SHP77 (cell line): ENCODE measurements at regions not wholly inside any gene's neighbourhood (a gene's known extent, or its start where the extent isn't known, plus 50 kb on each side); places are given as distances from the start of the nearest gene placed in this dataset.

ENCODE experiments used
- DNase-seq, 2 experiments: peaks; one replicate each; lab custom pipeline; 2025; lab: John Stamatoyannopoulos, UW

DNA sequence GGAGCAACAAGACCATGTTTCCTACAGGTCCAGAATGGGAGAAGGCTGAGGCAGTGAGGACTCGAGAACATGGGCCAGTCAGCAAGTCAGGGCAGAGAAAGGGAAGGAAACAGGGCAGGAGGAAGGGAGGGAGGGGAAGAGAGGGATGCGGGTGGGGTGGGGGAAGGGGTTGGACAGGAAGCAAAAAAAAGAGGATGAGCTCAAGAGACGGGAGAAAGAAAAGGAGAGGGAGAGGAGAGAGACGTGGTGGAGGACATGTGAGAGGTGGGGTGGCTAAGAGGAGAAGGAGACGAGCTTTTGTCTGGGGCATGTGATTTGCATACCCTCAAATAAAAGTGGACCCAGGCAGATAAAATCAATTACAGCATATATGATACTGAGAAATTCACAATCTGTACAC is 389.5 kb upstream of the B3GAT1 start:
- DNase-seq = no peak

DNA sequence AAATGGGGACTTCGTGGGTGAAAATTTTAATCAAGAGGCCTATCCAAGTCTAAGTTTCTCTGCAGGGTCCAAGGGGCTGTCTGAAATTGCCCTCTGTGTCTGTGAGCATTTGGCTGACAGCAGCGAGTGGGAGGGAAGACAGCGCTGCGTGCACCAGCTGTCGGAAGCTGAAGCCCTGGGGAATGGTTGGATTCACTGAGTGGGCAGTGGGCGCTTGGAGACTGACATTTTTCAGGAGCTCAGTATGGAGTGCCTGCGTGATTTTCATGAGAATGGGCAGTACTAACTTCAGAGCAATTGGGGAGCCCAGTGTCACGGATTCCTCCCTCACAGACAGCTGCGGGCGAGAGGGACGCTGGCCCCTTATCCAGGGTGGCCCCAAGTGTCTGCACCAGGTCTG is 388.8 kb upstream of the B3GAT1 start:
- no peak for DNase-seq

- no peak for DNase-seq
Observed at GRCh38 chr11:134800130-134800529, 388.1 kb upstream of the B3GAT1 start.

GRCh38 chr11:134799386-134799785 is 387.3 kb upstream of the B3GAT1 start:
- no peak for DNase-seq

DNA sequence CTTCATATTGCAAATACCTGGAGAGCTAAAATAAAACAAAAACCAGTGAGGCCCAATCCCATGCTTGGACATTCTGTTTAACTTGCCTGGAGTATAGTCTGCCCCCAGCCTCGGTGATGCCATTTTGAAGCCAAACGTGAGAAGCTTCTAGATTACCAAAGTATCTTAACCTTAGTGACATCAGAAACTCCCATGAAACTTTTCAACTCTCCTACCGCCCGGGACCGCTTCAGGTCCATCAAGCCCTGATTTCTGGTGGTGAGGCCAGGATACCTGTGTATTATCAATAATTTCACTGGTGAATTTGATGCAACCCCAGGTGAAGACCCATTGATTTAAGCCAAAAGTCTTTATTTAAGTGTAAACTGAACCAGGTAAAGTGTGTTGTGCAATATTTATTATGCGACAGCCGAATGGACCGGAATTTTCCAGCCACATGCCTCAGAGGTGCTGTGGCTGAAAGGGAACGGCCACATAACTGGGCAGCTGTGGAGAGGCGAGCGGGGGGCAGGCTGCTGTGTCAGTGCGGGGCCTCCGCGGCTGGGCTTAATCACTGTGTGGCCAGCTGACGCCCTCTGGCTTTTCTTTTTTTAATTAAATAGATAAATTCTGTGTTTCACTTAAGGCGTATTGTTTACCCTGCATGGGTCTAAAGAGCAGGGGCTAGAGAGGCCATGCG is 385.5 kb upstream of the B3GAT1 start:
- DNase-seq = no peak

DNA sequence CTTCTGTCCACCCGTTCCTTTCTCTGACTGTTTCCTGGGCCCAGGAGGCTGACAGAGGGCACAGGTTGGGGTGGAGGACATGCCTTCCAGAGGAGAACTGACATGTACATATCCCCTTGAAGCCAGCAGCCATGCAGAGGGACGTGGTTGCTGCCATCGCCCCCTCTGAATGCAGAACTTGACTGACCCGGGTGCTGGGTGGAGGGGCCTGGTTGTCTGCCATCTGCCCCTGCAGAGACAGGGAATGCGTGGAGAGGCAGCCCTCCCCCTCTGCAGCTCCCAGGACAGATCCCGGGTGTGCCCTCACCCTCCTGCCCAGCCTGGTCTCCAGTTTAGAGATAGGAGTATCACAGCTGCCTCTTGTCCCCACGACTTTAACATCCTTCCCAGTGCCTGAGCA is 383.0 kb upstream of the B3GAT1 start:
- no peak for DNase-seq

DNA sequence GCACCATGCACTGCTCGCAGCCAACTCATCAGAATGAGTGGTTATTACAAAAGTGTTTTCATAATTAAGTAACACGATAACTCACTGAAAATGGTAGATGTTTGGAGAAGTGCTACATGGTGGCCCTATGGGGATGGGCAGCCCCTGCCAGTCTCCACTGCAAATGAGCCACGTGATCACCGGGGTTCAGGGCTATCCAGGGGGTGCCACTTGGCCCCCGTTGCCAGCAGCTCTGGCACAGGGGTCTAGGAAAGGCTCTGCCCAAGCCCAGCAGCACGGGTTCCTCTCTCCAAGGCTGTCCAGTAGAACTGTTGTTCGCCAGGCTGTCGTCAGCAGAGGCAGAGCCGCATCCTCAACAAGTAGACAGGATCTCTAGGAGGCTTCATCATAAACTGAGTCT is 382.1 kb upstream of the B3GAT1 start:
- no peak for DNase-seq

DNA sequence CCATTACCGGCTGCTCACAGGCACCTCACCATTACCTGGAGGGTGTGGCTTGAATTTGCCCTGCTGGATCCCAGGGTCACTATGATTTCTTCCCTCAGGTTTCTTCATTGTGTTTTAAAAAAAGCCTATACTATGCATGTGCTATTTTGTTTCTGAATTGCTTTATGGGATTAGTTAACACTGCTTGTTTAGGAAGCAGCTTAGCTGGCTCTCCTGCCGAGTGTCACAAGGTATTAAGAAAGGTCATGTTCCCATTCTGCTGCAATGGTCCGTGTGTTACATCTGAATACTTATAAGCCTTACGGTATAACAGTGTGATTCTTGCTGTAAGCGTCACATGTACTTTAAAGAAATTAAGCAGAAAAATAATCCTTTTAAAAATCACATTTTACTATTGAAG is 380.6 kb upstream of the B3GAT1 start:
- DNase-seq = no peak

DNA sequence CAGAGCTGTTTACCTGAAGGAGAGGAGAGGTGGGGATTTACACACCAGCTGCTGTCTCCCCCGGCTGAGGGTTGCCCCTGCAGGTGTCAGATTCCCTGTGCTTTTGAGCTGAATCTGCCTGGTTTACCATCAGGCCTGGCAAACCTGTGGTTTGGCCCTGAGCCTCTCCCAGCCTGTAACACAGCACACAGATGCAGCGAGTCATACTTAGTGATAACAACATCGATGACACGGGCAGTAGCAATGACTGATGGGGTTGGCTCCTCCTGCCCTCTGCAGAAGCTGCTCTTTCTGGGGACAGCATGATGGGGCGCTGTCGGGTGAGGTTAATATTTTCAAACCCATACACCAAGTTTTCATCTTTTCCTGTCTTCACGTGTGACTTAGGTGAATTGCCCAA is 380.0 kb upstream of the B3GAT1 start:
- no peak for DNase-seq

DNA sequence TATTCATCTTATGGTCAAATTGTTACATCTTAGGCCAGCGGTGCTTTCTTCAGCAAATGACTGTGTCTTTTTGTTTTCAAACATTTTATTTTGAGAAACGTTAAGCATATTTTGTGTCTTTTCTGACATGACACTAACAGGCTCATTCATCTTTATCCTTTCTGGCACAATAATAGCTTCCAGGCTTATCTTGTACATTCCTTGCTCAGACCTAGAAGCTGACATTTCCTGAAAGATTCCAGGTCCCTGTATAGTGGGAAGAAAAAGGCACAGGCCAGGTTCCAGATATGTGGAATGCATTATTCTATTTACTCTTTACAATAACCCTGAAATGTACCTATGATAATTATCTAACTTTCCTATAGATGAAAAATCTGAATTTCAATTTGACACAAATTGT is 379.1 kb upstream of the B3GAT1 start:
- no peak for DNase-seq

DNA sequence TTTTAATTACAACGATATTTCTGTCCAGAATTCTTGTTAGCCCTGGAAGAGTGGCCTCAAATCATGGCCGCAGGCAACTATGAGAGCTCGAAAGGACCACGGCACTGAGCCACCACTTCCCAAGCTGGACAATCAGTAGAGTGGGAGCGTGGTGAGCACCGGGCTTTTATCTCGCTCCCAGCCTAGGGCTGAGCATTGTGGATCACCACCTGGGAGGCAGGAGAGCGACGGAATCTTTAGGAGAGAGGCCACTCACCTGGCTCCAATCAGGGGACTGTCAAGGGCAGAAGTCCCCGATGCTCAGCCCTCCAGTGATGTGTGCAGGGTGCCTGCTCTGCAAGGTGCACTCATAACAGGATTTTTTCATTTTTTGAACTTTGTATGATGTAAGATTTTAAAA is 377.1 kb upstream of the B3GAT1 start:
- no peak for DNase-seq

GRCh38 chr11:134786636-134787035 is 374.6 kb upstream of the B3GAT1 start:
- DNase-seq = no peak

- DNase-seq = no peak
Observed at GRCh38 chr11:134785660-134786284, 373.7 kb upstream of the B3GAT1 start.

DNA sequence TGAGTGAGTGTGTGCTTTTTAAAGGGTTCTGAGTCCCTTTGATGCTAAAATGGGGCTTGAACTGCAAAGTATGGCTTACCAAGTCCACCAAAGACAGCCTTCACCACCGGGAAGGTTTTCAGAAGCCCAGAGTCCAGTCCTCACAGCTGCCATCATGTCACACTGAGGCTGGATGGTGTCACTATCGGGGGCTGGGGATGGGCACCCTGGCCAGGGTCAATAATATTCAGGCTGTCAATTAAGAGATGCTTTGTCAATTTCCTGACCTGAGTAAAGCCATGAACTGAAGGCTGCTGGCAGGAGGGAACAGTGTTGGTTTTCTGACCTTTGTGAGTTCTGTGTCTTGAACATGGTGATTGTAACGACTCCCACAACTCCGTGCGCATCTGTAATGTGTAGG is 373.0 kb upstream of the B3GAT1 start:
- DNase-seq = no peak

DNA sequence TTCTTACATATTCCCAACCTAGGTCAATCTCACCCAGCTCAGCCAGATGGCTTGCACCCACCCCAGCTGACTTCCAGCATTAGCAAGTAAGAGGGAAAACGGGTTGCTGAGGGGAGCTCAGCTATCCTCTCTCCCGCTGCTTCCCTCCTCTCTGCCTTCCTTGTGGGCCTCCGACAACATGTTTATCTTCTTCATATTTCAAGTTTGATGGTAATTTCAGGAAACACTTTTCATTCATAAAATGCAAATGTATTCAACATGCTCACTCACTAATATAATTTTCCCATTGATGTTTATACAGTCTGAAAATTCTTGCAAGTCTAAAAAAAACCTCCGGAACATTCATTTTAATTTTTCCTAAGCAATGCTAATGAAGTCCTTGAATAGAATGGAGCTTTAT is 372.5 kb upstream of the B3GAT1 start:
- no peak for DNase-seq

GRCh38 chr11:134784046-134784445 is 372.0 kb upstream of the B3GAT1 start:
- no peak for DNase-seq

- DNase-seq = no peak
Observed at GRCh38 chr11:134783234-134783633, 371.2 kb upstream of the B3GAT1 start.

GRCh38 chr11:134781380-134781866 is 369.4 kb upstream of the B3GAT1 start:
- no peak for DNase-seq

- DNase-seq = no peak
Observed at GRCh38 chr11:134780486-134781147, 368.6 kb upstream of the B3GAT1 start.

GRCh38 chr11:134779179-134779578 is 367.1 kb upstream of the B3GAT1 start:
- DNase-seq = no peak

DNA sequence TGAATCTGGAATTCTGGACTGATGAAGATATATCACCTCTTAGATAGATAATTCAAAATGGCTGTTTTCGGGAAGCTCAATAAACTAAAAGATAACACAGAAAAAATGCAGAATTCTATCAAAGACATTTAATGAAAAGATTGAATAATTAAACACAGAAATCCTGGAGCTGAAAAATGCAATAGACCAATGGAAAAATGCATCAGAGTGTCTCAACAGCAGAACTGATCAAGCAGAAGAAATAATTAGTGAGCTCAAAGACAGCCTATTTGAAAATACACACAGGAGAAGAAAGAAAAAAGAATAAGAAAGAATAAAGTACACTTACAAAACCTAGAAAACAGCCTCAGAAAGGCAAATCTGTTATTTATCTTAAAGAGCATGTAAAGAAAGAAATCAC is 356.4 kb upstream of the B3GAT1 start:
- no peak for DNase-seq

DNA sequence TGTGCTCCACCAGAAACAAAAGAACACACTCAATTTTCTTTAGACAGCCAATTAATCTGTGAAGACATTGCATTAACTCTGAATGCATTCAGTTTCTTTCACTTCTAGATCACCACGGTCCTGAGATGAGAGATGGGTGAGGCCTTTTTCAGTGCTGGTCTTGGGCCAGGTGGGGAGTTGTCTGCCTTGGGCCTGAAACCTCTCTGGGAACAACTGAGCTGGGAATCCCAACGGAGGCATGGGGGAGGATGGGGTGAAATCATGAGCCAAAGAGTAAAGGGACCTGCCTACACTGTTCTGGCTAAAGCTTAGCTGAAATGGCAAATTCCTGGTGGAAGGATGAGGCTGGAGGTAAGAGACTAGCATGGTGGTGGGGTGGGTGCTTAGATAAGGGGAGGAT is 353.5 kb upstream of the B3GAT1 start:
- no peak for DNase-seq

GRCh38 chr11:134764966-134765365 is 352.9 kb upstream of the B3GAT1 start:
- DNase-seq = no peak
